ENCODE measurements at regions not wholly inside any gene's neighbourhood (a gene's known extent, or its start where the extent isn't known, plus 50 kb on each side); places are given as distances from the start of the nearest gene placed in this dataset.

GRCh38 chr2:118586312-118586711 lies 261.1 kb downstream of the EN1 start:
- Histone ChIP-seq H3K9me3 (no peaks in the 10 kb centered on the region), H3K27ac (no peak overlapping the region), H3K4me1 (no peaks in the 10 kb centered on the region), H3K4me3 (no peak overlapping the region), H3K36me3 (no peaks in the 10 kb centered on the region), H3K27me3 (peaks cover 0 to 4% (median 0%) of the 10 kb centered on the region in 9 donors)
- DNase-seq (no peak), ATAC-seq (no peak)
- intact Hi-C loops (cut with DNase I) = no loop called here
- WGBS, 4 donors = 71 to 92% (median 79%) methylated on average over 1 of the region's 1 CpG
- no peak for TF ChIP-seq POLR2A (IDR thresholded peaks at IDR 0.05)
- TF ChIP-seq, protein P1, sequence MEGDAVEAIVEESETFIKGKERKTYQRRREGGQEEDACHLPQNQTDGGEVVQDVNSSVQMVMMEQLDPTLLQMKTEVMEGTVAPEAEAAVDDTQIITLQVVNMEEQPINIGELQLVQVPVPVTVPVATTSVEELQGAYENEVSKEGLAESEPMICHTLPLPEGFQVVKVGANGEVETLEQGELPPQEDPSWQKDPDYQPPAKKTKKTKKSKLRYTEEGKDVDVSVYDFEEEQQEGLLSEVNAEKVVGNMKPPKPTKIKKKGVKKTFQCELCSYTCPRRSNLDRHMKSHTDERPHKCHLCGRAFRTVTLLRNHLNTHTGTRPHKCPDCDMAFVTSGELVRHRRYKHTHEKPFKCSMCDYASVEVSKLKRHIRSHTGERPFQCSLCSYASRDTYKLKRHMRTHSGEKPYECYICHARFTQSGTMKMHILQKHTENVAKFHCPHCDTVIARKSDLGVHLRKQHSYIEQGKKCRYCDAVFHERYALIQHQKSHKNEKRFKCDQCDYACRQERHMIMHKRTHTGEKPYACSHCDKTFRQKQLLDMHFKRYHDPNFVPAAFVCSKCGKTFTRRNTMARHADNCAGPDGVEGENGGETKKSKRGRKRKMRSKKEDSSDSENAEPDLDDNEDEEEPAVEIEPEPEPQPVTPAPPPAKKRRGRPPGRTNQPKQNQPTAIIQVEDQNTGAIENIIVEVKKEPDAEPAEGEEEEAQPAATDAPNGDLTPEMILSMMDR (IDR thresholded peaks at IDR 0.05) = no peak

DNA sequence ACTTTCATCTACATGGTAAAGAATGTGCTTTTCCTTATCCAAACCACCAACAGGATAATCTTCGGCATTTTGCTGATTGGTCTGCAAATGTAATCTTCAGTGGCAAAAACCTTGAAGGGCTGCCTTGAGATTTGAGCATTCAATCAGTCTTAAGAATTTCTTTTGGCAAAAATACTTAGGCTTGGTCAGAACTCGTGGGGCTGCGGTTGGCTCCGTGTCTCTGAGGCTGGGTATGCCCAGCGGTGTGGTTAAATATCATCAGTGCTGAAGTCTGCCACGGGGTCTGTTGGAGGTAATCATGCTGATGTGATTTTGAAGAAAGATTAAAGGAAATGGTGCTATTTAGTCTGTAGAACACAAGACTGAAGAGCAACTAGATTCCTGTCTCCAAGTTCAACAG lies 262.6 kb downstream of the EN1 start:
- no peak for TF ChIP-seq POLR2A (IDR thresholded peaks at IDR 0.05)
- TF ChIP-seq, protein P1 (IDR thresholded peaks at IDR 0.05) = no peak
- 62 to 71% (median 67%) methylated on average over 6 of the region's 6 CpGs for WGBS, 4 donors

DNA sequence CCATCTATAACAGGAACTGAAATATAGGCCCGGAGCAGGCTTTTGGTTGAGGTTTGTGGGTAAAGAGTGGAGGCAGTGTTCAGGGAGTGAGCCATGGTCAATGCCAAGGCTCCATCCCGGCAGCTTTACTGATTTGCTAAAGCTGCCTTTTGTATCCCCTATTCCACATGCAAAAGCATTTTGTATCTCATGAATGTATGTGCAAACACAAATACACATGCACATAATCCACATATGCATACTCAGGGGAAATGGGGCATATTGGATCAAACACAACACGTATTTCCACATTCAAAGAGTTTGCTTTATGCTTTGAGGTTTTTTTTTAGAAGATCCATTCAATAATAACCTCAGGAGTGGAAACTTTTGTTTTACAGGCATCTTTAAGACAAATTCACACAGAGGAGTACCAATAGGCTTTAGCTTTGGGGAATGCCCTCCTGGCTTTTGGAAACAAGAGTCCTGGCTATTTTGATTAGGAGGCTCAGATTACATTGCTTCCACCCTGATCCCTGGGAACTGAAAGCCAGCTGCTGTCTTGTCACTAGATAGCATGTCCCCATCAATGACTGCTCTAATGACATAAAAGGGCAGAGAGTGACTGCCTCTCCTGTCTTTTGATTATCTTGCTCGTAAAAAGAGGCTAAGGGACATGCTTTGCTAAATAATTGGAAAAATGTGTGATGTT lies 263.2 kb downstream of the EN1 start:
- peaks cover 0 to 4% (median 0%) of the 10 kb centered on the region in 9 donors for H3K27me3 ChIP-seq
- ATAC-seq (no peak), DNase-seq (no peak)
- no peak overlapping the region for H3K27ac ChIP-seq
- TF ChIP-seq POLR2A (IDR thresholded peaks at IDR 0.05) = no peak
- TF ChIP-seq, protein P1 (IDR thresholded peaks at IDR 0.05) = no peak
- no peaks in the 10 kb centered on the region for H3K36me3 ChIP-seq
- intact Hi-C loops (cut with DNase I) = no loop called here
- no peaks in the 10 kb centered on the region for H3K9me3 ChIP-seq
- H3K4me1 ChIP-seq = no peaks in the 10 kb centered on the region
- 61 to 65% (median 63%) methylated on average over 4 of the region's 4 CpGs for WGBS, 4 donors
- H3K4me3 ChIP-seq = no peak overlapping the region

More for the DNA sequence above, 262.6 kb downstream of the EN1 start:
- no peak overlapping the region for H3K4me3 ChIP-seq
- H3K27me3 ChIP-seq = peaks cover 0 to 4% (median 0%) of the 10 kb centered on the region in 9 donors
- no peak overlapping the region for H3K27ac ChIP-seq
- intact Hi-C loops (cut with DNase I) = no loop called here
- no peaks in the 10 kb centered on the region for H3K36me3 ChIP-seq
- DNase-seq (no peak), ATAC-seq (no peak)
- H3K9me3 ChIP-seq = no peaks in the 10 kb centered on the region
- H3K4me1 ChIP-seq = no peaks in the 10 kb centered on the region

DNA sequence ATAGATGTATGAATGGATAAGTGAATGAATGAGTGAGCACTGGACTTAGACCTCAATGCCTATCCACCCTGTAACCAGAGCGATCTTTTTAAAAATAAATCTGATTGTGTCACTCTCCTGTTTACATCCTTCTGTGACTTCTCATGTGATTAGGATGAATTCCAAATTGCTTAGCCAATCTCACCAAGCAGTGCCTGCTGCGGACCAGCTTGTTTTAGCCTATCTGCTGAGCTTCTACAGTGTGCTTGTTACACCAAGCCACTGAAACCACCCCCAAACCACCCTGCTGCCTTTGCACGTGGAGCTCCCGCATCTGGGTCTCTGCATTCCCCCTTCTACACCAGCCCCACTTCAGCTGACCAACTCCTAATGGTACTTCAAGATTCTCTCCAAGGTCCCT lies 265.4 kb downstream of the EN1 start:
- TF ChIP-seq POLR2A (IDR thresholded peaks at IDR 0.05) = no peak
- TF ChIP-seq, protein P1 (IDR thresholded peaks at IDR 0.05) = no peak
- H3K4me3 ChIP-seq = no peak overlapping the region
- no peaks in the 10 kb centered on the region for H3K9me3 ChIP-seq
- ATAC-seq (no peak), DNase-seq (no peak)
- peaks cover 0 to 4% (median 0%) of the 10 kb centered on the region in 9 donors for H3K27me3 ChIP-seq
- no peaks in the 10 kb centered on the region for H3K36me3 ChIP-seq
- WGBS, 4 donors = 75 to 81% (median 80%) methylated on average over 4 of the region's 4 CpGs
- intact Hi-C loops (cut with DNase I) = no loop called here
- H3K27ac ChIP-seq = no peak overlapping the region
- no peaks in the 10 kb centered on the region for H3K4me1 ChIP-seq
